Jurkat, Clone E6-1 (cell line): ENCODE measurements at regions not wholly inside any gene's neighbourhood (a gene's known extent, or its start where the extent isn't known, plus 50 kb on each side); places are given as distances from the start of the nearest gene placed in this dataset.
"Not testable (repeated sequence)": the region's sequence is repeated elsewhere in the genome, so short reads cannot be mapped to it uniquely, and the experiment has no call there.

Experiments
- DNase-seq: peaks from one replicate; pipeline ENCODE4 v3.0.0-alpha.2; 2011; ENCODE audit warnings: low read depth, low spot score
- H3K4me3 ChIP-seq: 2 replicates; pipeline ENCODE4 v1.5.1; 2011; ENCODE audit warnings: mild to moderate bottlenecking, low read length, control low read depth, moderate library complexity

DNA sequence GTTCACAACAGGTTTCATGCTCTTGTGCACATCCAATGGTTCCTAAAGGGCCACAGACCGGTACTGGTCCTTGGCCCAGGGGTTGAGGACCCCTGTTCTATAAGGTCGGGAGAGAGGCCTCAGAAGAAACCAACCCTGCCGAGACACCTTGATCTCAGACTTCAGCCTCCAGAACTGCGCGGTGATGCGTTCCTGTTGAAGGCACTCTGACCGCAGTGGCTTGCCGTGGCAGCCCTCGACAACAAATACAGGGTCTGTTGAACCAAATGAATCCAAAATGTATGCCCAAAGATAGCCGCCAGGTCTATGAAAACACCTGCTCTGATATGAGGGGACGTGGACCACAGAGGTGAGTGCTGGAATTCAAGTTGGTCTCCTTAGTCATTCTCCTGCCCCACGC is 389.8 kb downstream of the SEC14L1 start:
- DNase-seq, result no peak
- H3K4me3 ChIP-seq, result no peak overlapping the region

DNA sequence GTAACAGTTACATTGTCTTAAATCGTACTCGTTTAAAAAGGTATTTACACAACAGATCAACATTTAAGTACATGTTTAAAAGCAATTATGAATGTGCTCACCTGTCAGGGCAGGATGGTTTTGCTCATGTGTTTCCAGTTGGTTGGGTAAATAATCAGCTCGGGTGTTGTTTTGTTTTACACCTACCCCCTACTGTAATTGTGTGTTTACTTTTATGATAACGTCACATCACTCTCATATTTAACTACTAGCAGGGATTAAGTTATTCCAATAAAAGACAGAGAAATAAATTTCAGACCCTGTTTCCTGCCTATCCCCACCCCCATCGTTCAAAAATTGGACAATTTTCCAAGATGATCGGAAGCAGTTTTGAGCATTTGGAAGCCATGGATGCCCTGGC is 390.2 kb downstream of the SEC14L1 start:
- no peak for DNase-seq

DNA sequence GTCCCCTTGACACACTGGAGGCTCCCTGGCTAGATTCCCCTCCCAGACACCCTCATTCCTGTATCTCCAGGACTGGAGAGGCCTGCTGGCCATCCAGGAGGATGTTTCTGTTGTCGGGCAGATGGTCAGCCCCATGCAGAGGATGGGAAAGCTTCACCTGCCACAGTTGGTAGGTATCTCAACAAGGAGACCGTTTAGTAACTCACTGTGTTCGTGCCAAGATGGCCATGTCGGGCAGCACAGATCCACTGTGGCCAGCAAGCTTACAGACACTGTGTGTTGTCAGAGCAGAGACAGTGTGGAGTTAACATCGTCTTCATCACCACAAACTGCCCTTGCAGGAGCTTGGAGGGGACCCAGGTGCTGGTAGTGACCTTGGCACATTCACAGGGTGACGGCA is 390.9 kb downstream of the SEC14L1 start:
- no peak for DNase-seq
- H3K4me3 ChIP-seq, result no peak overlapping the region

More for the DNA sequence above, 390.2 kb downstream of the SEC14L1 start:
- H3K4me3 ChIP-seq, result no peak overlapping the region

DNA sequence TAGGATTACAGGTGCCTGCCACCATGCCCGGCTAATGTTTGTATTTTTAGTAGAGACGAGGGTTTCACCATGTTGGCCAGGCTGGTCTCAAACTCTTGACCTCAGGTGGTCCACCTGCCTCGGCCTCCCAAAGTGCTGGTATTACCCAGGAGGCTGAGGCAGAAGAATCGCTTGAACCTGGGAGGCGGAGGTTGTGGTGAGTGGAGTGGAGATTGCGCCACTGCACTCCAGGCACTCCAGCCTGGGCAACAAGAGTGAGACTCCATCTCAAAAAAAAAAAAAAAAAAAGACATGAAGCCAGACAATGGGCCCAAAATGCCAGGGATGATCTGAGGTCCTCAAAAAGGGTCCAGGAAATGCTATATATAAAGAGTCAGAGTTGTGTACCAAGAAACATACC is 392.9 kb downstream of the SEC14L1 start:
- DNase-seq, H3K4me3 ChIP-seq: not testable (repeated sequence)

DNA sequence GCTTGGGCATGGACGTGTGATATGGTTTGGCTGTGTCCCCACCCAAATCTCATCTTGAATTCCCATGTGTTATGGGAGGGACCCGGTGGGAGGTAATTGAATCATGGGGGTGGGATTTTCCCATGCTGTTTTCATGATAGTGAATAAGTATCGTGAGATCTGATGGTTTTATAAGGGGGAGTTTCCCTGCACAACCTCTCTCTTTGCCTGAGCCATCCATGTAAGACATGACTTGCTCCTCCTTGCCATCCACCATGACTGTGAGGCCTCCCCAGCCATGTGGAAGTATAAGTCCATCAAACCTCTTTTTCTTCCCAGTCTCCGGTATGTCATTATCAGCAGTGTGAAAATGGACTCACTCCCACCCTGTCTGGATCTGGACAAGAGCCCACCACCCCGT is 393.4 kb downstream of the SEC14L1 start:
- DNase-seq, result no peak
- no peak overlapping the region for H3K4me3 ChIP-seq

- no peak overlapping the region for H3K4me3 ChIP-seq
- DNase-seq, result no peak
Observed at GRCh38 chr17:77535435-77535834, 394.7 kb downstream of the SEC14L1 start.

DNA sequence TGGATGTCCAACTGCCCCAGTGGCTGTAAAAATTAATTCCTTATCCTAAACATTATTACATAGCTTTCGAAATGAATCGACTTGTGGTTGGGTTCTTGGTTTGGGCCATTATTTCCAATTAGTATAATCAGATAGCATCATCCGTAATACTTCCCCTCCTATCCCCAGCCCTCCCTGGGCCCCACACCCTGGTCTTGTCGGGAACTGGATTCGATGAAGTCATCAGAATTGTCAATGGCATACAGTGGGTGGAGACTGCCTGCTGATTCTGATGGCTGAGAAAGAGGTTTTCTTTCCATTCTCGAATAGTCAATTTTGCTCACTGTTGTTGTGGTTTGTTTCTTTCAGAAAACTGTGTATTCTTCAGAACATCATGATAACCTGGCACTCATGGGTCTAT is 395.1 kb downstream of the SEC14L1 start:
- no peak overlapping the region for H3K4me3 ChIP-seq
- DNase-seq, result no peak

DNA sequence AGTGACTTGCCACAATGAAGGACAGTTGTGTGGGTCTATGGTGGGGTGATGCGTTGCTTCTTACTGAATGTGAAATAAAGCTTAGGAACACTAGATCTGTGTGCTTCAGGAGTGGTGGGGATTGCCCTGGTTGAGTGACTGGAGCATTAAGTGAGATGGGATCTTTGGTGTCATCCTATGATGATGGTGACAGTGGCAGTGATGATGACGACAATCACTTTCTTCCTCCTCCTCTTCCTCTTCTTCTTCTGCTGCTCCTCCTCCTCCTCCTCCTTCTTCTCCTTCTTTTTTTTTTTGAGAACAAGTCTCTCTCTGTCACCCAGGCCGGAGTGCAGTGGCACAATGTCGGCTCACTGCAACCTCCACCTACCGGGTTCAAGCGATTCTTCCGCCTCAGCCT is 396.8 kb downstream of the SEC14L1 start:
- DNase-seq, result no peak
- no peak overlapping the region for H3K4me3 ChIP-seq

GRCh38 chr17:77540531-77540930 is 399.8 kb downstream of the SEC14L1 start:
- H3K4me3 ChIP-seq, result no peak overlapping the region
- no peak for DNase-seq

DNA sequence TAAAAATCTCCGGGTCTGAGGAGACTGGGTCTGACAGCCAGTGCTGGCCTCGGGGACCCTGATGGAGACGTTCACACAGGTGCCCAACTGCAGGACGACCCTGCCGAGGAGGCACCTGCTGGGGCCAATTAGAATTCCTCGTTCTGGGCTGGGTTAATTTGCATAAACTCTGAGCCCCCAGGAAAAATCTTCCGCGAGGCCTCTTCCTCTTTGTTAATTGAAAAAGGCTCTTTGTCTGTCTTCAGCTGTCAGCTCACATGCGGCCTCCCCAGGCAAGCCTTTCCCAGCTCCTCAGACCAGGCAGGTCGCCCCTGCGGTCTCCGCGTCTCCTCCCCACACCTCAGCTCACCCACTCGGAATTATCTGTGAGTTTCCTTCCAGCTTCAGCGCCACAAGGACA is 400.2 kb downstream of the SEC14L1 start:
- DNase-seq, result no peak
- H3K4me3 ChIP-seq, result no peak overlapping the region

DNA sequence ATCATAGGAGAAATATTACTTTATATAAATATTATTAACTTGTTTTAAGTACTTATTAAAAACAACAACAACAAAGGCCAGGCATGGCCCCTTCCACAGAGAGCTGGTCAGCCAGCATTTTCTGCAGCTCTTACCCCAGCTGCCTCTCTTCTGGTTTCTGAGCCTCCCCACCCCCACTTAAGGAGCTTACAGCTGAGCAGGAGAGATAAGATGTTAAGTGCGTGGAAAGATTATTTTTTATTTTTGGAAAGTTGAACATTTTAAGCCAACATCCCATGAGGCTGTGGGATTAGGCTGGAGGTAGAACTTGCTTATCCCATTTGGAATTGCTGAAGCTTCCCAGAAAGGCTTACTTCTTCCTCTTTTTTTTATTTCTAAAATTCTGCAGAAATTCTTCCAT is 401.2 kb downstream of the SEC14L1 start:
- DNase-seq, result no peak
- no peak overlapping the region for H3K4me3 ChIP-seq

- no peak overlapping the region for H3K4me3 ChIP-seq
Observed at GRCh38 chr17:77542551-77543490, 402.1 kb downstream of the SEC14L1 start.

DNA sequence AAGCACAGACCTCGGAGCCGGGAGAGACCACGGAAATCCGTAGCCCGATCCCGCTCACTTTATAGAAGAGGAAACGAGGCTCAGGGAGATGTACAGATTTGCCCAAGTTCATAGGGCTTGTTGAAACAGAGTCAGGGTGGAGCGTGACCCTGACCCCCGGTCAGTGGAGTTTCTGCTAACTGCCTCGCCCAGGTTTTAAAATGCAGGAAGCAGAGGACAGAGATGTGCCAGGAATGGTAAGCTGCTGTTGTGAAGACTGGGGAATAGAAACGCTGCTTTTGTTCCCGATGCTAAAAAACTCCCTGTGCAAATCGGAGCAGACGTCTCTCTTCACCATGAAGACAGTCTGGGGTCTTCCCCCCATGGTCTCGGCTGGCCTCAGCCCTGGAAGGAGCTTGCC is 403.0 kb downstream of the SEC14L1 start:
- no peak overlapping the region for H3K4me3 ChIP-seq
- DNase-seq, result no peak

More at GRCh38 chr17:77542551-77543490, 402.1 kb downstream of the SEC14L1 start:
- DNase-seq, result peak; percentile 64

GRCh38 chr17:77544347-77545110 is 403.8 kb downstream of the SEC14L1 start:
- no peak for DNase-seq
- H3K4me3 ChIP-seq, result no peak overlapping the region

GRCh38 chr17:77546772-77547241 is 406.0 kb downstream of the SEC14L1 start:
- H3K4me3 ChIP-seq, result no peak overlapping the region
- no peak for DNase-seq

- DNase-seq, result no peak
- H3K4me3 ChIP-seq, result no peak overlapping the region
Observed at GRCh38 chr17:77548967-77549366, 408.2 kb downstream of the SEC14L1 start.

GRCh38 chr17:77549726-77550366 is 408.7 kb upstream of the TNRC6C start:
- no peak overlapping the region for H3K4me3 ChIP-seq
- no peak for DNase-seq

DNA sequence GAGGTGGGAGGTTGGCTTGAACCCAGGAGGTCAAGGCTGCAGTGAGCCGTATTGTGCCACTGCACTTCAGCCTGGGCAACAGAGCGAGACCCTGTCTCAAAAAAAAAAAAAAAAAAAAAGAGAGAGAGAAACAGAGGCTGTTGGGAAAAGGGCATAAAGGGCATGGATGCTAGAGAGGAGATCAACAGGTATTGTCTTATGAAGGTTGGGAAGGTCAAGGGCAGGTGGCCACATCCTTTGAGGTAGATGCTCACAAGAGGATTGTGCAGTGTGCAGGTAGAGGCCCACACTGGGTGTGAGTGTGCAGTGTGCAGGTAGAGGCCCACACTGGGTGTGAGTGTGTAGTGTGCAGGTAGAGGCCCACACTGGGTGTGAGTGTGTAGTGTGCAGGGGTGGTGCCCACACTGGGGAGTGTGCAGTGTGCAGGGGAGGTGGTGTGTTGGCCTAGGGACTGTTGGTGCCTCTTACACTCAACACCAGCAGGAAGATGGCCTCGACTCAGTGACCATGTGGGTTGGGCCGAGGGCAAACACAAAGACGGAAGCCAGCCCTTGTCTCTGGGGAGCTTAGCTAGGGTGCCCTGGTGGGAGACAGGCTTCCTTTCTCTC is 404.9 kb upstream of the TNRC6C start:
- no peak overlapping the region for H3K4me3 ChIP-seq
- no peak for DNase-seq

DNA sequence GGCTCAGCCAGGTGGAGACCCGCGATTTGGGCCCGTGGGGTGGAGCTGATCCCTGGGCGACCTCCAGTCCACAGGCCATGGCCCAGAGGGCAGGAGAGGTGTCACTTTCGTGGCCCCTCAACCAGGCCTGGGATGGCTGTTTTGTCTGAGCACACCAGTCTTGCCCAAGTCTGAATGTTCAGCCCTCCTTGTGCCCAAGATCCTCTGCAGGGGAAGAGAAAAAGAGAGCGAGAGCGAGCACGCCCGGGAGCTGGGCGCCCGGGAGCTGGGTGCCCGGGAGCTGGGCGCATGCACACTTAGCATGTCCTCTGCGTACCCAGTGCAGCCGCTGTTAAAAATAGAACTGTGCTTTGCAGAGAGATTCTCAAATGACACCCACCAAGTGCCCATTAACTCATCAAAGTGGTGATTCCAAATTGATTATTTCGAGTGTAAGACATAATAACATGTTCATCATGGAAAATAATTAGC is 403.3 kb upstream of the TNRC6C start:
- no peak for DNase-seq
- H3K4me3 ChIP-seq, result no peak overlapping the region
